ENCODE measurements at regions not wholly inside any gene's neighbourhood (a gene's known extent, or its start where the extent isn't known, plus 50 kb on each side); places are given as distances from the start of the nearest gene placed in this dataset.

GRCh38 chr10:36872702-36873393 is 252.6 kb upstream of the ANKRD30A start:
- Mint-ChIP-seq H3K27me3 (no peaks in the 10 kb centered on the region), H3K9me3 (no peaks in the 10 kb centered on the region), H3K4me1 (ENCODE audit: unreplicated experiment) (no peaks in the 10 kb centered on the region), H3K4me3 (no peak overlapping the region), H3K36me3 (no peaks in the 10 kb centered on the region), H3K27ac (no peak overlapping the region)
- no peak for TF ChIP-seq CTCF (conservative IDR thresholded peaks at IDR 0.05)
- no peak for DNase-seq (ENCODE audit: extremely low spot score, unreplicated experiment)

- no peaks in the 10 kb centered on the region for H3K9me3 Mint-ChIP-seq
- no peak overlapping the region for H3K4me3 Mint-ChIP-seq
- H3K27me3 Mint-ChIP-seq: no peaks in the 10 kb centered on the region
- no peaks in the 10 kb centered on the region for H3K4me1 Mint-ChIP-seq (ENCODE audit: unreplicated experiment)
- H3K27ac Mint-ChIP-seq: no peak overlapping the region
- TF ChIP-seq CTCF (conservative IDR thresholded peaks at IDR 0.05): no peak
- DNase-seq (ENCODE audit: extremely low spot score, unreplicated experiment): no peak
- no peaks in the 10 kb centered on the region for H3K36me3 Mint-ChIP-seq
These were observed 284.6 kb upstream of the ANKRD30A start for GRCh38 chr10:36840788-36841187.

- Mint-ChIP-seq H3K27me3 (no peaks in the 10 kb centered on the region), H3K4me3 (no peak overlapping the region), H3K27ac (no peak overlapping the region), H3K9me3 (no peaks in the 10 kb centered on the region), H3K36me3 (no peaks in the 10 kb centered on the region), H3K4me1 (ENCODE audit: unreplicated experiment) (no peaks in the 10 kb centered on the region)
- no peak for DNase-seq (ENCODE audit: extremely low spot score, unreplicated experiment)
- no peak for TF ChIP-seq CTCF (conservative IDR thresholded peaks at IDR 0.05)
These were observed 288.0 kb upstream of the ANKRD30A start for GRCh38 chr10:36837416-36837815.

- DNase-seq (ENCODE audit: extremely low spot score, unreplicated experiment): no peak
- TF ChIP-seq CTCF (conservative IDR thresholded peaks at IDR 0.05): no peak
- H3K36me3 Mint-ChIP-seq: no peaks in the 10 kb centered on the region
- no peak overlapping the region for H3K27ac Mint-ChIP-seq
- no peak overlapping the region for H3K4me3 Mint-ChIP-seq
- no peaks in the 10 kb centered on the region for H3K4me1 Mint-ChIP-seq (ENCODE audit: unreplicated experiment)
- H3K27me3 Mint-ChIP-seq: no peaks in the 10 kb centered on the region
- H3K9me3 Mint-ChIP-seq: peaks cover 3% of the 10 kb centered on the region
These were observed 305.6 kb upstream of the ANKRD30A start for GRCh38 chr10:36819781-36820180.

- peaks cover 3% of the 10 kb centered on the region for H3K9me3 Mint-ChIP-seq
- H3K4me1 Mint-ChIP-seq (ENCODE audit: unreplicated experiment): no peaks in the 10 kb centered on the region
- TF ChIP-seq CTCF (conservative IDR thresholded peaks at IDR 0.05): no peak
- H3K27ac Mint-ChIP-seq: no peak overlapping the region
- H3K27me3 Mint-ChIP-seq: no peaks in the 10 kb centered on the region
- H3K4me3 Mint-ChIP-seq: no peak overlapping the region
- H3K36me3 Mint-ChIP-seq: no peaks in the 10 kb centered on the region
- no peak for DNase-seq (ENCODE audit: extremely low spot score, unreplicated experiment)
These were observed 307.5 kb upstream of the ANKRD30A start for GRCh38 chr10:36817898-36818297.

All from type B pancreatic cell (in vitro differentiated cells).